Esophagus muscularis mucosa (tissue), 4 donors: ENCODE measurements at regions not wholly inside any gene's neighbourhood (a gene's known extent, or its start where the extent isn't known, plus 50 kb on each side); places are given as distances from the start of the nearest gene placed in this dataset.

Experiments
- CTCF ChIP-seq, 3 experiments: fragments of 200-600 bp in 2 of 3; fragments of 450-650 bp in 1 of 3; sonication (generic) in 2 of 3; IDR thresholded peaks; one replicate each; pipeline ENCODE4 v1.5.1; 2017 to 2019; ENCODE audit warnings: antibody characterized with exemption in 3 of 3, mild to moderate bottlenecking in 2 of 3, moderate library complexity in 1 of 3
- EP300 ChIP-seq: sonication (generic); formaldehyde crosslinking; IDR thresholded peaks from one replicate; pipeline ENCODE4 v1.6.1; 2017; ENCODE audit warnings: antibody characterized with exemption
- POLR2A ChIP-seq: fragments of 450-650 bp; IDR thresholded peaks from one replicate; pipeline ENCODE4 v1.6.1; 2017; ENCODE audit warnings: antibody characterized with exemption, moderate library complexity, mild to moderate bottlenecking, low read depth
- POLR2AphosphoS5 ChIP-seq, 2 donors: sonication (generic); formaldehyde crosslinking; IDR thresholded peaks; one replicate each; pipeline ENCODE4 v1.6.1; 2017; ENCODE audit warnings: antibody characterized with exemption in 2 of 2

- no peak for TF ChIP-seq CTCF (IDR thresholded peaks at IDR 0.05)
- no peak for TF ChIP-seq EP300
- TF ChIP-seq POLR2AphosphoS5 (IDR thresholded peaks at IDR 0.05) = no peak
- no peak for TF ChIP-seq POLR2A
Measured at GRCh38 chr10:2387672-2388071, 650.3 kb upstream of the ADARB2 start.
